GM12878 (cell line): ENCODE measurements at regions not wholly inside any gene's neighbourhood (a gene's known extent, or its start where the extent isn't known, plus 50 kb on each side); places are given as distances from the start of the nearest gene placed in this dataset.

Source experiments
- ATAC-seq: fragments of 200-7000 bp; cut with Tn5 transposase; 3 replicates; pipeline ENCODE4 v1.9.1; 2020; ENCODE audit warnings: mild to moderate bottlenecking, moderate library complexity
- BruUV-seq: library from RNA; stranded (reverse); fragments of 400-500 nt; replicated peaks from 2 replicates; lab custom pipeline; 2021; lab: Mats Ljungman, UMichigan
- CTCF ChIA-PET: fragments of 300-600 bp; sonication (Branson Sonifier 250); formaldehyde crosslinking; extraction: SDS; loops from one replicate; lab custom pipeline; 2021; ENCODE audit warnings: inconsistent platforms; lab: Yijun Ruan, JAX
- POLR2A ChIA-PET: fragments of 350-600 bp; formaldehyde crosslinking; extraction: SDS; loops from one replicate; lab custom pipeline; 2021; ENCODE audit warnings: inconsistent platforms; lab: Charles Lee
- RAD21 ChIA-PET: fragments of 300-600 bp; sonication (Branson Sonifier 250); formaldehyde crosslinking; loops from one replicate; lab custom pipeline; 2023; ENCODE audit warnings: antibody characterized with exemption; ENCODE audit not compliant: unreplicated experiment; lab: Charles Lee
- SMC1A ChIA-PET: fragments of 300-600 bp; sonication (Branson Sonifier 250); formaldehyde crosslinking; loops from one replicate; lab custom pipeline; 2023; ENCODE audit not compliant: unreplicated experiment, uncharacterized antibody; lab: Charles Lee
- DNase-seq: peaks from one replicate; pipeline ENCODE4 v3.0.0-alpha.2; 2011; ENCODE audit warnings: low read depth, low spot score
- FAIRE-seq: peaks from 3 replicates; lab custom pipeline; 2011; peaks lifted over from hg19 to GRCh38; lab: Jason Lieb, UNC
- H2AFZ ChIP-seq: 2 replicates; pipeline ENCODE4 v1.6.0; 2011; ENCODE audit warnings: low read depth, low read length, control low read depth; ENCODE audit not compliant: control insufficient read depth
- H3K27ac ChIP-seq: 2 replicates; pipeline ENCODE4 v1.5.1; 2011; ENCODE audit warnings: control low read depth; ENCODE audit not compliant: control insufficient read depth, insufficient read depth
- H3K27me3 ChIP-seq, 2 experiments: replicated peaks in 1 of 2; 2 replicates each; pipeline versions ENCODE4 v1.6.0 to v1.6.1; 2011; ENCODE audit warnings: low read length in 1 of 2; ENCODE audit not compliant: control insufficient read depth in 2 of 2, insufficient read depth in 2 of 2
- H3K36me3 ChIP-seq, 2 experiments: 2 replicates each; pipeline ENCODE4 v1.5.1; 2011; ENCODE audit warnings: low read length in 1 of 2; ENCODE audit not compliant: control insufficient read depth in 2 of 2, insufficient read depth in 2 of 2
- H3K4me1 ChIP-seq: 2 replicates; pipeline ENCODE4 v1.6.1; 2011; ENCODE audit warnings: mild to moderate bottlenecking, low read length, moderate library complexity, mixed read lengths; ENCODE audit not compliant: control insufficient read depth, insufficient read depth
- H3K4me2 ChIP-seq: 2 replicates; pipeline ENCODE4 v1.6.0; 2011; ENCODE audit warnings: control low read depth; ENCODE audit not compliant: control insufficient read depth, insufficient read depth
- H3K4me3 ChIP-seq: fragments of 200-600 bp; sonication (generic); 2 replicates; pipeline ENCODE4 v1.5.1; 2016
- H3K79me2 ChIP-seq: 2 replicates; pipeline ENCODE4 v1.6.0; 2011; ENCODE audit warnings: low read length; ENCODE audit not compliant: control insufficient read depth, insufficient read depth
- H3K9ac ChIP-seq: 2 replicates; pipeline ENCODE4 v1.8.0; 2011; ENCODE audit warnings: low read length, control low read depth, mixed read lengths; ENCODE audit not compliant: control insufficient read depth, insufficient read depth
- H3K9me3 ChIP-seq: replicated peaks from 3 replicates; pipeline ENCODE4 v1.5.1; 2011; ENCODE audit warnings: mild to moderate bottlenecking, low read length; ENCODE audit not compliant: control insufficient read depth, insufficient read depth
- H4K20me1 ChIP-seq: 2 replicates; pipeline ENCODE4 v1.6.0; 2011; ENCODE audit not compliant: control insufficient read depth, insufficient read depth
- CBX3 ChIP-seq: fragments of 200-600 bp; sonication (generic); IDR thresholded peaks from 2 replicates; pipeline ENCODE4 v1.6.1; 2016; ENCODE audit warnings: low read depth, borderline replicate concordance
- CEBPB ChIP-seq, 2 experiments: fragments of 150-350 bp in 1 of 2; IDR thresholded peaks; 2 replicates each; pipeline ENCODE4 v1.6.1; 2012 to 2014; ENCODE audit warnings: low read depth in 2 of 2, low read length in 2 of 2, borderline replicate concordance in 1 of 2, inconsistent platforms in 1 of 2
- DPF2 ChIP-seq: fragments of 450-650 bp; IDR thresholded peaks from 2 replicates; pipeline ENCODE4 v1.6.1; 2017; ENCODE audit warnings: mild to moderate bottlenecking
- ELK1 ChIP-seq: IDR thresholded peaks from 2 replicates; pipeline ENCODE4 v1.6.1; 2012; ENCODE audit warnings: low read depth, low read length, improper control_type of control experiment
- HDGF ChIP-seq: fragments of 450-650 bp; IDR thresholded peaks from 2 replicates; pipeline ENCODE4 v1.6.1; 2016; ENCODE audit warnings: antibody characterized with exemption
- MEF2B ChIP-seq: fragments of 450-650 bp; IDR thresholded peaks from 2 replicates; pipeline ENCODE4 v1.6.1; 2018; ENCODE audit warnings: mild to moderate bottlenecking, moderate library complexity; ENCODE audit not compliant: partially characterized antibody, poor library complexity, severe bottlenecking
- NBN ChIP-seq: fragments of 450-650 bp; IDR thresholded peaks from 2 replicates; pipeline ENCODE4 v1.6.1; 2016
- NR2C1 ChIP-seq: fragments of 450-650 bp; IDR thresholded peaks from 2 replicates; pipeline ENCODE4 v1.6.1; 2017; ENCODE audit warnings: antibody characterized with exemption, mild to moderate bottlenecking, moderate library complexity
- SREBF1 ChIP-seq: IDR thresholded peaks from 2 replicates; pipeline ENCODE4 v1.6.1; 2012; ENCODE audit warnings: mild to moderate bottlenecking, low read length
- ZBTB40 ChIP-seq: fragments of 450-650 bp; IDR thresholded peaks from 2 replicates; pipeline ENCODE4 v1.6.1; 2016; ENCODE audit warnings: mild to moderate bottlenecking, moderate library complexity, borderline replicate concordance
- ZNF592 ChIP-seq: fragments of 450-650 bp; IDR thresholded peaks from 2 replicates; pipeline ENCODE4 v1.6.1; 2017; ENCODE audit warnings: mild to moderate bottlenecking, moderate library complexity
- WGBS: methylation state at CpG from one replicate; pipeline ENCODE4 v1.1.6; 2016; ENCODE audit warnings: low lambda C conversion rate; ENCODE audit not compliant: insufficient replicate concordance, insufficient coverage; ENCODE audit errors: missing lambda C conversion rate; 5-methylcytosine and 5-hydroxymethylcytosine counted together
- in situ Hi-C: fragments of 300-500 bp; cut with MboI; formaldehyde crosslinking; loops from 9 replicates; pipeline ENCODE4 v1.14.3; 2018; ENCODE audit warnings: mixed read lengths
- intact Hi-C: fragments of 100-400 bp; cut with micrococcal nuclease; formaldehyde crosslinking; loops from one replicate; pipeline ENCODE4 v1.14.2; 2022; ENCODE audit not compliant: unreplicated experiment

- TF ChIP-seq NR2C1 (peak; percentile 82), ELK1 (no peak)
- TF ChIP-seq, all 136 proteins: peak for 4
Observed at GRCh38 chr1:38246955-38247952, 200.7 kb upstream of the POU3F1 start (continued).

- Histone ChIP-seq H3K9ac (no peak overlapping the region), H3K9me3 (no peaks in the 10 kb centered on the region), H3K4me2 (no peak overlapping the region), H3K27me3 (peaks cover 2 to 3% of the 10 kb centered on the region in 2 experiments; a peak in 2 of 4 replicates), H3K36me3 (no peaks in the 10 kb centered on the region), H3K4me3 (no peak overlapping the region), H3K79me2 (no peaks in the 10 kb centered on the region), H3K27ac (no peak overlapping the region), H2AFZ (no peak overlapping the region), H3K4me1 (no peaks in the 10 kb centered on the region), H4K20me1 (no peaks in the 10 kb centered on the region)
- FAIRE-seq: no peak
- RAD21 ChIA-PET: interaction anchor here (1.0 to 1.3 kb wide), 2 partner anchors 17 to 71 kb away, joined by 3 read pairs; no protein-coding TSS in a partner anchor
- no peak for DNase-seq
- in situ Hi-C loops: loop anchor here (5.0 kb wide), 1 partner anchor 48 kb away; no protein-coding TSS in a partner anchor
- no TSS peak for BruUV-seq
- SMC1A ChIA-PET: no interaction called here
- CTCF ChIA-PET: no interaction called here
- no peak for ATAC-seq
- POLR2A ChIA-PET: no interaction called here
- 62% methylated on average over 14 of the region's 14 CpGs for WGBS
- intact Hi-C loops: no loop called here
- TF ChIP-seq CBX3 (no peak), DPF2 (no peak), NBN (no peak), ZBTB40 (no peak), CEBPB (IDR thresholded peaks at IDR 0.05; ENCODE audit: borderline replicate concordance in 1 of 2, low read depth in 2 of 2, low read length in 2 of 2) (no peak), MEF2B (no peak), HDGF (no peak), ZNF592 (no peak), SREBF1 (no peak)
Observed at GRCh38 chr1:38244218-38244845, 197.7 kb upstream of the POU3F1 start.
